HG03432 (cell line): ENCODE measurements at regions not wholly inside any gene's neighbourhood (a gene's known extent, or its start where the extent isn't known, plus 50 kb on each side); places are given as distances from the start of the nearest gene placed in this dataset.

Experiments used
- ATAC-seq: cut with Tn5 transposase; IDR thresholded peaks from one replicate; pipeline ENCODE4 v1.9.1; 2021; ENCODE audit warnings: mild to moderate bottlenecking, moderate library complexity; ENCODE audit not compliant: unreplicated experiment

DNA sequence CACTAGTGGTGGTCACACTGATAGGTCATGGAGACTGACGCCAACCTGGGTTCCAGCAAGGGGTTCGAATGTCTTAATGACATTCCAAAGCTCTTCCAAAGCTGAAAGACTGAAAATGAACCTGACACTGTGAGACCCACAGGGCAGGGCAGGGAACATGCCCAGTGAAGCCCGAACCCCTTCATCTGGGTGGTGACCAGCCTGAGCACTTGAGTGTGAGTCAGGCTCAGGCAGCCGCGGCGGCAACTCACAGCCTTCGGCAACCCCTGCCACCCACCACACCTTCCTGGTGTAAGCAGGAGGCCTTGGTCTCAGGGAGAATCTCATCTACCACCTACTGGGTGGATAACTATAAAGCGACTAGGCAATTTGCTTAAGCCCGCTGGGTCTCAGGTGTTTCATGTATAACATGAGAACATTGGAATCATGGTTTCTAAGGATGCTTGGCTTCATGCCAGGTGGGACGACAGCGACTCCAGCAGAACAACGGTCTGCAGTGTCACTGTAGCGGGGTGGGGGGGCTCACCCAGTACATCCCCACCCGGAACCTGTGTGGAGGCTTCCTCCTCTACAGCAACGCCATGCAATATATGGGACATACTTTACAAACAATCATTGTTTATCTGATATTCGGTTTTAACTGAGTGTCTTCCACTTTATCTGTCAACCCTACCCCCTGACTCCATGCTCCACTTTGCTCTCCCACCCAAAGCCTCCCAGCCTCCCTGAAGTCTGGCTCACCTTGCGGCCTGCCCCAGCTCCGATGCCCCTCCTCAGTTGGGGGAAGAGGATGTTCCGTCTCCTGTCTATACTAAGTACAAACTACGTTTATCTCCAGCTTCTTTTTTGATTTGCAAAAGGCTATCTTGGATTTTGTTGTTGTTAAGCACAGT lies 125.0 kb upstream of the MEF2A start:
- no peak for ATAC-seq

DNA sequence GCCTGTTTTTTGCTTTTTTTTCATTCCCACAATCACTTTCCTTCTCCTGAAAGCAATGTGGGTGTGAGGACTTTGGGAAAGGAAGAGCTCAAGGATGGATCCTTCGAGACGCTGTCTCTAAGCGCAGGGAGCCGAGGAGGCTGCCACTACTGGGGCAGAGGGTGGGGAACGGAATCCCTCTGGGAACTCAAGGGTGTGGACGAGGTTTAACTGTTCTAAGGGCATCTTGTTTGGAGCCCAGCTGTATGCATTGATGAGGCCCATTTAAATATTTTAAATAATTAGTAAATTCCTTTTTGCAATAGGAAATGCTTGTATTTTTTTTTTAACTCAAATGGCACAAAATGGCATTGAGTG lies 124.4 kb upstream of the MEF2A start:
- no peak for ATAC-seq

DNA sequence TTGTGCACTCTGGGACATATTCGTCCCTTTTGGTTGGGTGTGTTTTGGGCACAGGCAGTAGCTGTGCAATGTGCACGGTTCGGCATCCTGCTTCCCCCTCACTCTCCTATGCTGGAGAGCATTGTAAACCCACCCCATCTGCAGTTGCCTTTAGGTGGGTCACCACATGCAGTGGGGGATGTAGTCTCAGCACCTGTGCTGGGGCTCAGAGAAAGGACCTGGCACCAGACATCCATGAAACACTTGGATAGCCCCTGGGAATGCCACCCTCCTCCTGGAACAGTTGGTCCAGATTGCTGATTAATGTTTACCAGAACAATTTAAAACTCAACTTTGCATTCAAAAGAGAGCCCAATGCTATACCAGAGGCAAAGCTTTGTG lies 123.9 kb upstream of the MEF2A start:
- no peak for ATAC-seq

DNA sequence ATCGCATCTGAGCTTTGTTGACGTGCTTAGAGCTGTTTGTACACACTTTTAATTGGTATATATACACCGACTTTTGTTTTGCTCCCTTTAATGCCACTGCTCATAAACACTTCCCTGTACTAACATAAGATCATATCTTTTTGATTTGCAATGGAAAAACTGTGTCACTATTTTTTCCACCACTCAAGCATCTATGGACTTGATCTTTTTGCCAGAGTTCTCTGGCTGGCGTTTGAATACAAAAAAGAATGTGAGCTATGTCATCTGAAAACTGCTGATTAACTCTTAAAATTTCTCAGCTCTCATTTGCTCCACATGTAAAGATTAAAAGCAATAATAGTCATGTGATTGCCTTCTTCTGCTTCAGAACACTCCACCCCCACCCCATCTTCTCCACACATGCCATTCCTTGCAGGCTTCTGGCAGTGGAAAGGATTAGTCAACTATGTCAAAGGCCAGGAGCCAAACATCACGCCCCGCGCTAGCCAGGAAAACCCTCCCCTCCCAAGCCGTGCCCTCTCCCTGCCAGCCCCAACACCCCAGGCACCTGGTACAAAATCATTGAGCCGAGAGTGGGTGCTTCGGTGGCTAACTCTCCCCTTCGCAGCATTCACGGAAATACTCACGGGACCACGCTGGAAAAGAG lies 123.4 kb upstream of the MEF2A start:
- ATAC-seq: no peak

DNA sequence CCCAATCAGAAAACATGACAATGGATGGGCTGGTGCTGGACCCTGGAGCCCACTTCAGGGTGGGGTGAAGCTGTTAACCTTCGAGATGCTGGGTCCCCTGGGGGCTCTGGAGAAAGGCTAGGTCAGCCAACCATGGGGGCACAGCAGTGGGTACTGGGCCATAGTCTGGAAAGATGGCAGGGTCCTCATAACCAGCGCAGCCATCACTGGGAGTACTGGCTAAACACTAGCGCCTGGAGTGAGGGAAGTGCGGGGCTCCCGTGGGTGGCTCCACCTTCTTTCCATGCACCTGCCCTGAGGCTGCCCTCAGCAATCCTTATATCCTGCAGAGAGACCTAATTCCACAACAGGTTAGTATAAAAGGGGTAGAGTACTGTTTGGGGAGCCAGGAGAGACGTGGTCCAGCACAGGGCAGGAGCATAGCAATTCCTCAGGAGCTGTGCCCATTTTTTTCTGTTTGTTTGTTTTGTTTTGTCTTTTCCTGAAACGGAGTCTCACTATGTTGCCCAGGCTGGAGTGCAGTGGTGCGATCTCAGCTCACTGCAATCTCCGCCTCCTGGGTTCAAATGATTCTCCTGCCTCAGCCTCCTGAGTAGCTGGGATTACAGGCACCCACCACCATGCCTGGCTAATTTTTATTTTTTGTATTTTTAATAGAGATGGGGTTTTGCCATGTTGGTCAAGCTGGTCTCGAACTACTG lies 122.6 kb upstream of the MEF2A start:
- no peak for ATAC-seq

DNA sequence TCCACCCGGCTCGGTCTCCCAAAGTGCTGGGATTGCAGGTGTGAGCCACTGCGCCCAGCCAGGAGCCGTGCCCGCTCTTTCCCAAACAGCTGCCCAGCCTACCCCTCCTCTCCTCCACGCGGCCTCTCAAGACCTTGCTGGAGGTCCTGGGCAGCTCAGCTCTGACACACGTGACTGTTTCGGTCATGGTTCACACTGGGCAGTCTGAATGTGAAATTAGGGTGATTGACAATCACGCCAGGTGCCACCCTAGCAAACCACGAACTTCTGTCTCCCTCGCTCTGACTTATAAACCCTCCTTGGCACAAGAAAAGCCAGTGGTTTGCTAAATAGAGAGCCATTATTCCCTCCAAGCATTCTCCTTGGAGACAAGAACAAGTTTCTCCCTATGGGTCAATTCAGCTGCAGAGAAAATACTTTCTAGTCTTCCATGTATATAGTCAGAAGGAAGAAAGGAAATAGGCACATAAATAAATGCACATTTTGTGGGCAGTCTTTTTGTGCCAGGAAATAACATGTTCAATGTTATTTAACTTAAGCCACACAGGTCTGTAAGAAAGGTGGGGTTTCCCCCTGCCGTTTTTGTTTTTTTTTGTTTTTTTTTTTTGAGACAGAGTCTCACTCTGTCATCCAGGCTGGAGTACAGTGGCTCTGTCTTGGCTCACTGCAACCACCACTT lies 121.9 kb upstream of the MEF2A start:
- no peak for ATAC-seq

DNA sequence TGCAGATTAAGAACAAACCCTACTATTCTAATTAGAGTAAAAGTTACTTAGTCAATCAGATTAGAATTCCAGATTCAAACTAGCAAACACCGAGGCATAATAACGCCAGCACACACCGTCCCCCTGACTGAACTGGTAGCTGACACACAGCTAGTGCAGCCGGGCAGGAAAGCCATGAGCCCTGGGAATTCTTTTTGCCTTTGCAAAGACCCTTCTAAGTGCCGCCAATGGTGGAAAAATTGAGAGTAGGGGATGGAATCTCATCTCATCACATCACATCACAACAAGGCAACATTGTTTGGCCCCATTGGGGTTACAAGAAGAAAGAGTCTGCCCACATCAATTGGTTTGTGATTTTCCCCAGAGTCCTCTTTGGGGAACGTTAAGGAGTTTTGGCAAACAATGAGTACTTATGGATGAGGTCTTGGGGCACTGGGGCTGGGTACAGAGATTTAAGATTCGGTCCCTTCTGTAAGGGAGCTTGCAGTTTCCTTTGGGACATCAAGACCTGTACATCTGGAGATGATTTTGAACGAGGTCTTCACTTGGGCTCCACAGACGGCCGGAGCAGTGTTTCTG lies 120.4 kb upstream of the MEF2A start:
- ATAC-seq: no peak

DNA sequence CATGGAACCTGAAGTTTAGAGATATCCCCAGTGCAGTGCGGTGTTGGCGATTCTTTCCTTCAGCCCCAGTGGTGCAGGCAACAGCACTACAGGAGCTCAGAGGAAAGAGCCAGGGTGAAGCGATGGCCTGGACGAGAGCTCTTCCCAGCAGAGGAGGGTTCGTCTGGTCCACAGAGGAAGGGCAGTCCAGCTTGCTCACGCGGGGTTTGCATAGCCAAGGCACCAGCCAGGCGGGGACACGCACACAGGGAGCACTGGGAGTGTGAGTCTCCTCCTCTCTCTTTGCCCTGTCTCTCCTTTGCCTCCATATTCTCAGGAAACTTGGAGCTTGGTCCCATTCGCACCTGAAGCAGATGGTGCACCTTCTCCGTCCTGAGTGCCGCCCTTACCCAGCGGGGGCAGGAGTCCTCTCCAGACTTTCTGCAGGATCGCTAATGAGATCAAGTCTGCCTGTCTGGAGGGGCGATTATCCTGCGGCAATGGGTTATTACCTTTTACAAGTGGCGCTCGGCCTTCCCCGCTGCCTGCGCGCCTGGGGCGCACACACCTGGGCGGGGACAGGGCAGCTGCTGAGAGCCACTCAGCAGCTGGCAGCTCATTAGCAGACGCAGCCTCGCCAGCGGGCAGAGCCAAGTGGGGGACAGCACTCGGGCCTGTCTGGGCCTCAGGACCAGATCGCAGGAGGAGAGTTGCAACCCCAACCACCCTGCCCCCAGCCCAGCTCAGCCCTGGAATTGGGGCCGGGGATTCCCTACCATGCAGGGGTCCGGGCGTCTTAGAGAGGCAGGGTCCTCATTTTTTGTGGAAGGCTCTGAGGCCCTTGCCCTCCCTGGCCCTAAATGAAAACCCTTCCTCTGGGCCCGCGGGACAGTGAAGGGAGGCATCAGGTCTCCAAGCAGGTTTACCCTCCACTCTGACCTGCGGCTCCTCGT lies 119.0 kb upstream of the MEF2A start:
- ATAC-seq: no peak

DNA sequence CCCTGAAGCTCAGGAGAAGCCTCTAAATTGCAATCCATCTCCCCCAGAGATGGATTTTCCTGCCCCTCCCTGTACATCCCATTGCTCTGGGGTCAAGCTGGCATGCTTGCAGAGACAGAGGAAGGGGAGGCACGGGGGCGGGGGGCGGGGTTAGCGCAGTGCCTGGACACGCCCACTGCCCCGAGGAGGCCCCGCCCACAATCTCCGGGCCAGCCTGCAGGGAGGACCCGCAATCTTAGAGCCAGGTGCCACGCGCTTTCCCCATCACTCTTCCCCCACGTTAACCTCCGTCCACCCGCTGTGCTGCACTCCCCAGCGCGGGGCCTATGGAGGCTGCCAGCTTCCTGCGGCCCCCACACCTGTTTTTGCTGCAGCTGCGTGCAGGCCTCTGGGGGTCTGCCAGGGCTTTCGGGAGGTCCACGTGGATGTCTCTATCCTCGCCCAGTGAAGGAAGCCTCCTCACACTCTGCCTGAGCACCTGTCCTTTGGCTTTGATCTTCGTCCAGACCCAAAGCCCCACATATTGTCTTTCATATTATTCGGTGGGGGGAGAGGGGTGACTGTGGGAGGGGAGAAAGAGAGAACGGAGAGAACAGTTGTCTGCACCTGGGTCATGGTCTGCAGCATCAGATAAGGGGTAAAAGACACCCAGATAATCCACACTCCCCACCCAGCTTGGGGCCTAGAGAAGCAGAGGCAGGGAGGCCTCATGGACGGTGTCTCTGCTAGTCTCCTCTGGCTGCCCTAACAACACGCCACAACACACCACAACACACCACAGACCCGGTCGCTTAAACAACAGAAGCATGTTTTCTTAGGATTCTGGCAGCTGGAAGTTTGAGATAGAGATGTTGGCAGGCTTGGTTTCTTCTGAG lies 118.0 kb upstream of the MEF2A start:
- ATAC-seq: no peak

DNA sequence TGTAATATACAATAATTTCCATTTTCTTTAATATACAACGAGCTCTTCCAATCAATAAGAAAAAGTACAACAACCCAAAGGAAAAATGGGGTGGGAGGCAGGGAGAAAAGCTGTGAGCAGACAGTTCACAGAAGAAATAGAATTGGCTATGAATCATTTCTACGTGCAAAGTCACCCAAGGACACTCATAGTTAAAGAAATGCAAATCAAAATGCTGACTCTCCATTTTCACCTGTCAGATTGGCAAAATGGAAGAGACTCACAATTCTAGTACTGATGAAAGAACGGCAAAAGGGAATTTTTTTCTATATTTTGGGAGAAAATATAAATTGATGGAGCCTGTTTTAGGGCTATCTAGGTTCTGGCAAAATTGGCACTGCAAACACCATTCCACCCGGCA lies 116.3 kb upstream of the MEF2A start:
- ATAC-seq: no peak

DNA sequence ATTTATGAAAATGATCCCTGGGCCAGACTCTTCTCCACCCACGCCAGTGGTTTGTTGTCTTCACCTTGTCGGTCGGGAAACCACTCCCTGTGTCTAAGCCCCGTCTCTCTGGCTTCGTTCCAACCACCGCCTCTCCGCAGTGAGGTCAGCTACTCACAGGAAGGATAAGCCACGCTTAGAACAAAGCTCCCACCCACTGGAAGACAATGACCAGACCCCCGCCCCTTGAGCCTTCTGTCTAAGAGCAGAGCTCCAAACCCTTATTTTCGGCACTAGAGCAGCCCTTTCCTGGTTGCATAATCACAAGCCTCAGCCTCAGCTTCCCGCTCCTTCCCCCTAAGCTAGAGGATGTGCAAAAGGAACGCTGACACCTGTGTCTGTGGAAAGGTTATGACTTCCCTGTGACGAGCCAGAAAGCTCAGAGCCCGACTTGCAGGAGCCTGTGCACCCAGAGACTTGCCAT lies 114.9 kb upstream of the MEF2A start:
- ATAC-seq: no peak

DNA sequence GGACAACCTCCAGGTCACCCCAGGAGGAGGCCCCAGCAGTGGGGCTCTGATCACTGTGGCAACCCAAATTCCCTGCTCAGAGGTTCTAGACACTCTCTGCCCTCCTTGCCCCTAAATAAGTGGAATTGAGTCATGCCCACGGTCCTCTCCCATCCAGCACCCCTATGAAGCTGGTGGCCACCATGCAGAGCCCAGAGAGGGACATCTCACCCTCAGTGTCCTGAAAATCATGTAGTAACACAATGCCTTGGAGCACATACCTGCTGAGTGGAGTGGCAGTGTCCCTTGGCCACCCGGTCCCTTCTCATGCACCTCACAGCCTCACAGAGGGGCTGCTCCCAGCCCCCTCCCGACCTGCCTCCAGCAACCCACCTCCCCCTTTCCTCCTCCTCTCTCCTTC lies 114.3 kb upstream of the MEF2A start:
- no peak for ATAC-seq

DNA sequence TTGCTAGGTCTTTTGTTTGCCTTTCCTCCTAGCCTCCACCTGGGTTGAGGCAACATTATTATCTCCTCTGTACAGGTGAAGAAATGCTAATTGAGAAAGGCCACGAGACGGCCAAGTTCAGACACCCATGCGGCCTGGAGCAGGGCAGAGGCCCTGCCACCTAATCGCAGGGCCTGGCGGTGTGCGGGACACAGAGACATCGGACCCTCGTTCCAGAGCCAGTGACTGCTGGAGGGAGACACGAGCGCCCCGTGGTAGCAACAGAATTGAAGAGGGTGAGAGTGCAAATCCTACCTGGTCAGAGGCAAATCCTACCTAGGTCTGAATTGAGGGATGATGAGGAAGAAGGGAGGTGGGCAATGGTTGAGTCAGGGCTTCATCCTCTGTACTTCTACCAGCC lies 113.8 kb upstream of the MEF2A start:
- no peak for ATAC-seq

DNA sequence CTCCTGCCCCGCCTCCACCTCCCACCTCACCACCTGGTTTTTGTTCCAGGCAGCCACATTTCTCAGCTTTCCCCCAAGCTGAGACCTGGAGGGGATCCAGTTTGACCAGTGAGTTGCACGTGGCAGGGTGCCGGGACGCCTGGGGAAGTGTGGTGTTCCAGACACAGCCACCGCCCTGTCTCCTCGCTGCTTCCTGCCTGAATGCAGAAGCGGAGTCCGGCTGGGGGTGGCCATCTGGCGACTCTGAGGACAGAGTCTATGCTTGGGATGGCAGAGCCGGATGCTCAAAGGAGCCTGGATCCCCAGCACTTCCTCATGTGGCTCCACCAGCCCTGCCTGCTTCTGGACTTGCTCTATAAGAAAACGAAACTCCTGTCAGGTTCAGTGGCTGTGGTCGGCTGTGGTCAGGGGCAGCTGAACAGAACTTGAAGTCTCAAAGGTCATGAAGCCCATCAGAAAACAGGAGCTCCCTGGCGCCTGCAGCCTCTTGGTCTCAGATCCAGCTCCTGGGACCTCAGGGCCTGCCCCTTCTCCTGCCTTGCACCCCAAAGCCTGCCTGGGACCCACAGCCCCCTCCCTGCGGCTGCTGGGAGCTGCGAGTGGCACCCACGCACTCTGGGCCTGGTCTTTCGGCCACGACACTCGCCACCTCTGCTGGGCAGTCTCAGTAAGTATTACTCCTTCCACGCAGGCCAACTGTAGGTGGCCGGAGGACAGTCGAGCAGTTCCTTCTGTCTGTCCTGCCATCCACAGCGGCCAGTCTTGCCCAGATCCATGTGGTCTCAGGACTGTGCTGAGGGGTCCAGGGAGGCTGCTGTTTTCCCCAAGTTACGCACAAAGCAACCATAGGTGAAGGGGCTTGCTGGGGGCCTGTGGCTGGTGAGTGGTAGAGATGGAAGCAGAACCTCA lies 112.8 kb upstream of the MEF2A start:
- ATAC-seq: peak; percentile 92

DNA sequence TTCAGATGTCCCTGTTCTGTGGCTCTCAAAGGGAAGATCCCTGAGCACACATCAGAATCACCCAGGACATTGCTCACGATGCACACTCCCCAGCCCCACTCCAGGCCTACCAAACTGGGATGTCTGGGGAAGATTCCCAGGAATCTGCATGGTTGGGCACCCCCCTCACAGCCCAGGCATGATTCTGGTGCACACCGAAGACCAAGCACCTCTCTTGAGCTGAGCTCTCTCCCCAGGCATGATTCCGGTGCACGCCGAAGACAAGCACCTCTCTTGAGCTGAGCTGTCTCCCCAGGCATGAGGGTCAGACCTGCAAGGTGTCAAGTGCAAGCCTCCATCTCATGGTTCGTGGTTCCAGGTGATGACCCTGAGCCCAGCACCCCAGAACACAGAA lies 112.2 kb upstream of the MEF2A start:
- no peak for ATAC-seq

DNA sequence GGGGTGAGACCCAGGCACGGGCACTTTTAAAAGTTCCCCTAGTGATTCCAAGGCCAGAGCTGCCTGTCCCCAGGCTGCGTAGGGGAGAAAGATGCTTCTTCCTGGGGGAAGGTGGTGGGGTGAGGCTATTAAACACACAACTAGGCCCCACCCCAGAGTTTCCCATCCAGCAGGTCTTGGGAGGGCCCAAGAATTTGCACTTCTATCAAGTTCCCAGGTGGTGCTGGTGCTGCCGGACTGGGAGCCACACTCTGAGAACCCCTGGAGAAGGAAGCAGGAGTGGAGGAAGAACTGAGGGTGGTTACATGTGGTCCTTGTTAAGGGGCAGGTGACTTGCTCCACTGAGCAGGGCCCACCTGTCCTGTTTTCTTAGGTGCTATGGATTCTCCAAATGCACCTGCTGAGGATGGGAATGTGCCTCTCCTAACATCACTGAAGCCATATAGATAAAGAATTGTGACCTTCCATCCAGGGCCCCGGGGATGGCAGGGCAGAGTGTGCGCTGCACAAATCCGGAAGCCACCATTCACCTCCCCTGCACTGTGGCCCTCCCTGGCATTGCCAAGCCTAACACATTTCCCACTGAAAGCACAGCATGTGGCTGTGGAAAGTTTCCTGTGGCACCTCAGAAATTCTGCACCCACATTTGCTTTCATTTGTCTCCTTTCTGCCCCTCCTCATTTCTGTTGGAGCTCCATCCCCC lies 111.5 kb upstream of the MEF2A start:
- no peak for ATAC-seq
